GM10266 (cell line): ENCODE measurements at regions not wholly inside any gene's neighbourhood (a gene's known extent, or its start where the extent isn't known, plus 50 kb on each side); places are given as distances from the start of the nearest gene placed in this dataset.
"Not testable (repeated sequence)": the region's sequence is repeated elsewhere in the genome, so short reads cannot be mapped to it uniquely, and the experiment has no call there.

Experiments
- DNase-seq: peaks from one replicate; pipeline ENCODE4 v3.0.0; 2012; ENCODE audit errors: extremely low spot score
- CTCF ChIP-seq: IDR thresholded peaks from 2 replicates; pipeline ENCODE4 v1.5.1; 2012; ENCODE audit warnings: mild to moderate bottlenecking, low read depth; ENCODE audit not compliant: control insufficient read depth, insufficient read depth; ENCODE audit errors: missing control alignments

- not testable (repeated sequence) for DNase-seq
Measured at GRCh38 chr5:134471858-134472449, 53.5 kb upstream of the JADE2 start.

- no peak for TF ChIP-seq CTCF
- no peak for DNase-seq
Measured at GRCh38 chr5:134468921-134469400, 56.5 kb upstream of the JADE2 start.

GRCh38 chr5:134467231-134467630 is 55.5 kb upstream of the CDKN2AIPNL start:
- DNase-seq: no peak
- TF ChIP-seq CTCF: no peak

GRCh38 chr5:134466241-134467069 is 54.8 kb upstream of the CDKN2AIPNL start:
- TF ChIP-seq CTCF: no peak
- DNase-seq: peak; percentile 50

- TF ChIP-seq CTCF: no peak
- peak; percentile 84 for DNase-seq
Measured at GRCh38 chr5:134465816-134466240, 54.1 kb upstream of the CDKN2AIPNL start.

GRCh38 chr5:134464988-134465815 is 53.5 kb upstream of the CDKN2AIPNL start:
- DNase-seq: no peak
- TF ChIP-seq CTCF: no peak

- TF ChIP-seq CTCF: no peak
- no peak for DNase-seq
Measured at GRCh38 chr5:134463991-134464760, 52.5 kb upstream of the CDKN2AIPNL start.
